ENCODE measurements at regions not wholly inside any gene's neighbourhood (a gene's known extent, or its start where the extent isn't known, plus 50 kb on each side); places are given as distances from the start of the nearest gene placed in this dataset.

GRCh38 chr10:62748386-62748785, 56.1 kb upstream of the ADO start:
- no peak for DNase-seq (ENCODE audit: low read depth)
- no peak overlapping the region for H3K4me3 ChIP-seq (ENCODE audit: low read depth, low read length)
- TF ChIP-seq MYC (IDR thresholded peaks at IDR 0.05; ENCODE audit: low read depth, low read length) (no peak), POLR2A (IDR thresholded peaks at IDR 0.05; ENCODE audit: extremely low read depth, insufficient read length) (no peak), CTCF (IDR thresholded peaks at IDR 0.05; ENCODE audit: low read depth, low read length) (no peak), MAX (IDR thresholded peaks at IDR 0.05; ENCODE audit: low read depth, low read length) (no peak)

- DNase-seq (ENCODE audit: low read depth): no peak
Observed at GRCh38 chr10:62749093-62749683, 55.3 kb upstream of the ADO start.

More at GRCh38 chr10:62749093-62749683, 55.3 kb upstream of the ADO start:
- H3K4me3 ChIP-seq (ENCODE audit: low read depth, low read length): no peak overlapping the region
- TF ChIP-seq MAX (IDR thresholded peaks at IDR 0.05; ENCODE audit: low read depth, low read length) (no peak), POLR2A (IDR thresholded peaks at IDR 0.05; ENCODE audit: extremely low read depth, insufficient read length) (no peak), CTCF (IDR thresholded peaks at IDR 0.05; ENCODE audit: low read depth, low read length) (no peak), MYC (IDR thresholded peaks at IDR 0.05; ENCODE audit: low read depth, low read length) (no peak)
